GM12872 (cell line): ENCODE measurements at regions not wholly inside any gene's neighbourhood (a gene's known extent, or its start where the extent isn't known, plus 50 kb on each side); places are given as distances from the start of the nearest gene placed in this dataset.

Experiments
- CTCF ChIP-seq: IDR thresholded peaks from 3 replicates; pipeline ENCODE4 v1.5.1; 2011; ENCODE audit warnings: low read depth, mild to moderate bottlenecking, low read length, moderate library complexity; ENCODE audit not compliant: insufficient read depth

- TF ChIP-seq CTCF = no peak
Observed at GRCh38 chr5:147180751-147181150, 54.1 kb upstream of the STK32A start.
